Suprapubic skin (tissue), 4 donors: ENCODE measurements at regions not wholly inside any gene's neighbourhood (a gene's known extent, or its start where the extent isn't known, plus 50 kb on each side); places are given as distances from the start of the nearest gene placed in this dataset.

Experiments
- DNase-seq, 2 donors: peaks; one replicate each; pipeline ENCODE4 v3.0.0-alpha.2; 2019; ENCODE audit warnings: low spot score in 2 of 2
- H3K27ac ChIP-seq: fragments of 200-600 bp; sonication (generic); one replicate; pipeline ENCODE4 v1.5.1; 2019
- H3K27me3 ChIP-seq: fragments of 200-600 bp; sonication (generic); one replicate; pipeline ENCODE4 v1.5.1; 2019
- H3K36me3 ChIP-seq: fragments of 200-600 bp; sonication (generic); one replicate; pipeline ENCODE4 v1.5.1; 2019
- H3K4me1 ChIP-seq: fragments of 200-600 bp; sonication (generic); one replicate; pipeline ENCODE4 v1.5.1; 2019
- H3K4me3 ChIP-seq: fragments of 200-600 bp; sonication (generic); one replicate; pipeline ENCODE4 v1.5.1; 2019; ENCODE audit warnings: mild to moderate bottlenecking
- H3K9me3 ChIP-seq: fragments of 200-600 bp; sonication (generic); one replicate; pipeline ENCODE4 v1.5.1; 2019
- EP300 ChIP-seq: sonication (generic); formaldehyde crosslinking; IDR thresholded peaks from one replicate; pipeline ENCODE4 v1.6.1; 2017; ENCODE audit warnings: antibody characterized with exemption
- POLR2A ChIP-seq, 2 donors: fragments of 450-650 bp; IDR thresholded peaks; one replicate each; pipeline ENCODE4 v1.6.1; 2017; ENCODE audit warnings: antibody characterized with exemption in 2 of 2, mild to moderate bottlenecking in 2 of 2, moderate library complexity in 2 of 2
- POLR2AphosphoS5 ChIP-seq, 3 donors: sonication (generic); formaldehyde crosslinking; IDR thresholded peaks; one replicate each; pipeline ENCODE4 v1.6.1; 2017; ENCODE audit warnings: antibody characterized with exemption in 3 of 3
- WGBS: methylation state at CpG from one replicate; pipeline ENCODE4 v1.1.5; 2018; 5-methylcytosine and 5-hydroxymethylcytosine counted together
- TF ChIP-seq, protein P1 (sequence below), 2 donors: fragments of 200-600 bp in 1 of 2; fragments of 450-650 bp in 1 of 2; sonication (generic) in 1 of 2; IDR thresholded peaks; one replicate each; pipeline ENCODE4 v1.5.1; 2016 to 2019; ENCODE audit warnings: antibody characterized with exemption in 2 of 2, mild to moderate bottlenecking in 1 of 2, moderate library complexity in 1 of 2

DNA sequence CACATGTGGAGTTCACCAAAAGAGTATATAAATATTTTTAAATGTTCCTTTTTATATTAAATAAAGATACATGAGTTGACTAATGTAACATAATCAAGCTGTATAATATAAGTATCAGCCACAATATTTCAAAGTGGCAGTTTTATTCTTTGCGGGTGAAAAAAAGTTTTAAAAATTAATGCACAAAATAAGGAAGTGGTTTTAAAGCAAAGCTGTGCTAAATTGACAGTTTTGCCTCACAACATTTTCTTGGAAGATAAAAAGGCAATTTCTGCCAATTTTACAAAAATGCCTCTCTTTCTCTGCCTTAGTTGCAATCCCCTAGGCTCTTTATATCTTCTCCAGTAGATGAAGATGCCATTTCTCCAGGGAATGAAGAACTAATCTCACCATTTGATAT lies 719.1 kb downstream of the C12orf50 start:
- TF ChIP-seq, protein P1, sequence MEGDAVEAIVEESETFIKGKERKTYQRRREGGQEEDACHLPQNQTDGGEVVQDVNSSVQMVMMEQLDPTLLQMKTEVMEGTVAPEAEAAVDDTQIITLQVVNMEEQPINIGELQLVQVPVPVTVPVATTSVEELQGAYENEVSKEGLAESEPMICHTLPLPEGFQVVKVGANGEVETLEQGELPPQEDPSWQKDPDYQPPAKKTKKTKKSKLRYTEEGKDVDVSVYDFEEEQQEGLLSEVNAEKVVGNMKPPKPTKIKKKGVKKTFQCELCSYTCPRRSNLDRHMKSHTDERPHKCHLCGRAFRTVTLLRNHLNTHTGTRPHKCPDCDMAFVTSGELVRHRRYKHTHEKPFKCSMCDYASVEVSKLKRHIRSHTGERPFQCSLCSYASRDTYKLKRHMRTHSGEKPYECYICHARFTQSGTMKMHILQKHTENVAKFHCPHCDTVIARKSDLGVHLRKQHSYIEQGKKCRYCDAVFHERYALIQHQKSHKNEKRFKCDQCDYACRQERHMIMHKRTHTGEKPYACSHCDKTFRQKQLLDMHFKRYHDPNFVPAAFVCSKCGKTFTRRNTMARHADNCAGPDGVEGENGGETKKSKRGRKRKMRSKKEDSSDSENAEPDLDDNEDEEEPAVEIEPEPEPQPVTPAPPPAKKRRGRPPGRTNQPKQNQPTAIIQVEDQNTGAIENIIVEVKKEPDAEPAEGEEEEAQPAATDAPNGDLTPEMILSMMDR (IDR thresholded peaks at IDR 0.05), result no peak
- no peak for TF ChIP-seq POLR2AphosphoS5 (IDR thresholded peaks at IDR 0.05)
- no peak for TF ChIP-seq EP300
- H3K27ac ChIP-seq, result no peak overlapping the region
- H3K9me3 ChIP-seq, result no peaks in the 10 kb centered on the region
- H3K4me3 ChIP-seq, result no peak overlapping the region
- H3K4me1 ChIP-seq, result no peaks in the 10 kb centered on the region
- H3K27me3 ChIP-seq, result no peaks in the 10 kb centered on the region
- DNase-seq, result no peak
- 63% methylated on average over 1 of the region's 1 CpG for WGBS
- no peaks in the 10 kb centered on the region for H3K36me3 ChIP-seq

DNA sequence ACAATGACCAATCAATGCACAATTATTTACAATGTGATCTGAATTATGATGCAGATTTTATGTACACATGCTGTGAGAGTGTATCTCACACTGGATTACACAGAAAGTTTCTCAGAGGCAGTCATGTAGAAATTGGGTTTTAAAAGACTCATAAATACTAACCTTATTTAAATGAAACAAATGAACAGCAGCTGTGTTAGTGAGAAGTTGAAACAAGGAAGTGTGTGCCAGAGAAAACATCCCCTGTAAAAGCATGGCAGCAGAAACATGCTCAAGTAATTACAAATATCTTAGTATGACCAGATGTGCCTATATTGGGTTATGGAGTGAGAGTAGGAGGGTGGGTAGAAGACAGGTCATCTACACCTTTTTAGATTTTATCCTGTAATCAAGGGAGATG lies 723.7 kb downstream of the C12orf50 start:
- no peak overlapping the region for H3K4me3 ChIP-seq
- no peaks in the 10 kb centered on the region for H3K36me3 ChIP-seq
- DNase-seq, result no peak
- H3K27me3 ChIP-seq, result no peaks in the 10 kb centered on the region
- no peak overlapping the region for H3K27ac ChIP-seq
- H3K4me1 ChIP-seq, result no peaks in the 10 kb centered on the region
- TF ChIP-seq POLR2A (IDR thresholded peaks at IDR 0.05) (no peak), EP300 (no peak), POLR2AphosphoS5 (IDR thresholded peaks at IDR 0.05) (no peak)
- TF ChIP-seq, protein P1 (IDR thresholded peaks at IDR 0.05), result no peak
- H3K9me3 ChIP-seq, result no peaks in the 10 kb centered on the region

DNA sequence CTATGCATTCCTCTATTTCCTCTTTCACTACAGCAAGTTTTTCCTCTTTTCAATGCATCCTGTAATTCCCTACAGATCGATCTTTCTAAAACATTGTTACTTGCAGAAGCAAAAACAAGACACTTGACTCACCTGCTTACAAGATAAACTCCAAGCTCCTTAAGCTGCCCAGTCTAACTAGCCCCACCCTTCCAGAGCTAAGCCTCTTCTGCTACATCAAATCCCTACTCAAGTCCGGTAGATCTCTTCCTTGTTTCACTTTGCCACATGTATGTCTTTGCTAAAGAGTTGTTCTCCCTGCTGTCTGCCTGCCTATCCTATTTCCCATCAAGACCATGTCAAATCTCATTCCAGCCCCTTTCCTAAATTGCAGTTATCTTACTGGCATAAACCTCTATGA lies 724.8 kb downstream of the C12orf50 start:
- Histone ChIP-seq H3K27ac (no peak overlapping the region), H3K9me3 (no peaks in the 10 kb centered on the region)

DNA sequence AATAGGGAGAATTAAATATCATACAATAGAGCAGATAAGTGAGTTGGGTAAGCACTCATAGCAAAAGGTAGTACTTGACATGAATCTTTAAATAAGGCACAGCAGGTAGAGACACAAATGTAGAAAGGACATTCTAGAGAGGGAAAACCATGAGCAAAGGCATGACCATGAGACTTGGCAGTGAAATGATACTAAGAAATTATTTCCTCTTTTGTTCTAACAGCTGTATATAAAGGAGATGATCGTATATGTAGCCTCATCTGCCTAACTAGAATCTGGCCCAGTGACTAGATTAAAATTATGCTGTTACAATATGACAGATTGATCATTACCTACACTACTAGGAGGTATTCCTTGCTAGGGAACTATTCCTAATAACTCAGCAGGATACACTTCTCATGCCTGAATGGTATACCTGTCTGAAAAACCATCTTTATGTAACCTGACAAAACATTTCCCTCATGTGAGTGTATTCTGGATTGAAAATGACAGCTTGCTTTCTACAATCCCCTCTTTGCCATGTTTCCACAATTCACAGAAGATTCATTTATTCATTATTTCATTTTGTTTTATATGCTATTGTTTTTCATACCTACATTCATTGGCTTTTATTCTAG lies 725.7 kb downstream of the C12orf50 start:
- H3K27me3 ChIP-seq, result no peaks in the 10 kb centered on the region
- H3K36me3 ChIP-seq, result no peaks in the 10 kb centered on the region
- no peak overlapping the region for H3K27ac ChIP-seq
- no peaks in the 10 kb centered on the region for H3K9me3 ChIP-seq
- DNase-seq, result no peak
- TF ChIP-seq, protein P1 (IDR thresholded peaks at IDR 0.05), result no peak
- TF ChIP-seq POLR2A (IDR thresholded peaks at IDR 0.05) (no peak), EP300 (no peak), POLR2AphosphoS5 (IDR thresholded peaks at IDR 0.05) (no peak)
- H3K4me3 ChIP-seq, result no peak overlapping the region
- 68% methylated on average over 1 of the region's 1 CpG for WGBS
- no peaks in the 10 kb centered on the region for H3K4me1 ChIP-seq

More for the DNA sequence above, 724.8 kb downstream of the C12orf50 start:
- no peak for TF ChIP-seq POLR2A (IDR thresholded peaks at IDR 0.05)
- TF ChIP-seq, protein P1 (IDR thresholded peaks at IDR 0.05), result no peak
- WGBS, result 76% methylated on average over 2 of the region's 2 CpGs
- Histone ChIP-seq H3K36me3 (no peaks in the 10 kb centered on the region), H3K4me1 (no peaks in the 10 kb centered on the region), H3K27me3 (no peaks in the 10 kb centered on the region), H3K4me3 (no peak overlapping the region)
- no peak for DNase-seq

DNA sequence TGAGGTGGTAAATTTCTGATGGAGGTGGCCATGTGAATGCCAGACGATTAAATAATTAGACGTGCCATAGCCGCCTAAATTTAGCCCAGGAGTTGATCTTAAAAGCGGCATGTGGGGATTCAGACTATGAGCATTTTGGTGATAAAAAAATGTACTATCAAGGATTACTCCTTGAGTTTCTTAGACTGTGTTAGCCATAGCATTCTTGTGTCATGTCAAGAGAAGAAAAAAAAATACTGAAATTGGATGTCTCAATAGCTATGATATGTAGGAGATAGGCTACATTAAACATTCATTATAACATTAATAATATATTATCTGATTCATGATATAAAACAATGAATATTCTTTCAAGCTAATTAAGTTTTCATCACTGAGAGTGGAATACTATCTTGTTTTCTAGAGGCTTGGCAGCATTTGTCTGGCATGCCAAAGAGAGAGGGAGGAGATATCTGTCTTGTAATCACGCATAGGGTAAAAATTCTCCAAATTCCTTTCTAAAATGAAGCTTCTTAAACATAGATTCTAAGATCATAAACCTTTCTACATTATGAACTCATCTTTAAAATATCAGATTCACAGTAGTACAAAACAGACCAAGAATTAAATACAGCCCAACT lies 727.0 kb downstream of the C12orf50 start:
- 70% methylated on average over 5 of the region's 5 CpGs for WGBS

More for the DNA sequence above, 727.0 kb downstream of the C12orf50 start:
- H3K27me3 ChIP-seq, result no peaks in the 10 kb centered on the region
- no peaks in the 10 kb centered on the region for H3K4me1 ChIP-seq
- no peak overlapping the region for H3K4me3 ChIP-seq
- TF ChIP-seq POLR2A (IDR thresholded peaks at IDR 0.05) (no peak), EP300 (no peak), POLR2AphosphoS5 (IDR thresholded peaks at IDR 0.05) (no peak)
- TF ChIP-seq, protein P1 (IDR thresholded peaks at IDR 0.05), result no peak
- DNase-seq, result no peak
- H3K36me3 ChIP-seq, result no peaks in the 10 kb centered on the region
- H3K9me3 ChIP-seq, result no peaks in the 10 kb centered on the region
- H3K27ac ChIP-seq, result no peak overlapping the region
